K562 (cell line): ENCODE measurements at regions not wholly inside any gene's neighbourhood (a gene's known extent, or its start where the extent isn't known, plus 50 kb on each side); places are given as distances from the start of the nearest gene placed in this dataset.

ENCODE experiments used
- CREBBP ChIP-seq: IDR thresholded peaks from one replicate; pipeline ENCODE4 v1.6.1; 2012; ENCODE audit warnings: low read depth, mild to moderate bottlenecking, control low read depth, inconsistent platforms, low read length
- ESRRA ChIP-seq: fragments of 450-650 bp; IDR thresholded peaks from 2 replicates; pipeline ENCODE4 v1.6.1; 2014; ENCODE audit warnings: low read depth, mild to moderate bottlenecking, moderate library complexity, borderline replicate concordance
- FOXM1 ChIP-seq, 2 experiments: fragments of 450-650 bp in 1 of 2; sonication (generic) in 1 of 2; formaldehyde crosslinking in 1 of 2; IDR thresholded peaks; 2 replicates each; pipeline versions ENCODE4 v1.6.1 to v1.9.0; 2017 to 2022; ENCODE audit warnings: low read depth in 2 of 2, mild to moderate bottlenecking in 2 of 2, missing genetic modification reagents in 1 of 2, moderate library complexity in 1 of 2
- HCFC1 ChIP-seq: IDR thresholded peaks from 2 replicates; pipeline ENCODE4 v1.6.1; 2012; ENCODE audit warnings: low read depth, low read length, improper control_type of control experiment
- MYC ChIP-seq, 2 experiments: fragments of 250-450 bp in 1 of 2; sonication (Bioruptor Pico) in 1 of 2; IDR thresholded peaks; 2 replicates each; pipeline versions ENCODE4 v1.5.1 to v1.6.1; 2012 to 2021; ENCODE audit warnings: low read depth in 2 of 2, borderline replicate concordance in 1 of 2, improper control_type of control experiment in 1 of 2, low read length in 1 of 2, mild to moderate bottlenecking in 1 of 2, moderate library complexity in 1 of 2
- NRF1 ChIP-seq, 2 experiments: fragments of 450-650 bp; IDR thresholded peaks in 1 of 2; conservative IDR thresholded peaks in 1 of 2; 2 replicates each; pipeline ENCODE4 v1.6.1; 2014; ENCODE audit warnings: mild to moderate bottlenecking in 2 of 2
- PHF21A ChIP-seq: fragments of 450-650 bp; IDR thresholded peaks from 2 replicates; pipeline ENCODE4 v1.6.1; 2017; ENCODE audit warnings: low read depth, borderline replicate concordance
- SPI1 ChIP-seq: IDR thresholded peaks from 2 replicates; pipeline ENCODE4 v1.6.1; 2011; ENCODE audit warnings: low read depth, low read length, control low read depth, borderline replicate concordance
- YY1 ChIP-seq, 3 experiments: IDR thresholded peaks; 2 replicates each; pipeline ENCODE4 v1.6.1; 2011; ENCODE audit warnings: low read length in 2 of 3, mild to moderate bottlenecking in 2 of 3, moderate library complexity in 2 of 3, borderline replicate concordance in 1 of 3, control low read depth in 1 of 3, low read depth in 1 of 3; ENCODE audit not compliant: insufficient read depth in 3 of 3, insufficient replicate concordance in 2 of 3, control insufficient read depth in 1 of 3, insufficient read length in 1 of 3; ENCODE audit errors: extremely low read depth in 1 of 3
- ZFP36 ChIP-seq: fragments of 150-350 bp; IDR thresholded peaks from 2 replicates; pipeline ENCODE4 v1.6.1; 2018; ENCODE audit warnings: low read length, low read depth; ENCODE audit not compliant: partially characterized antibody
- TF ChIP-seq, protein P1 (sequence below), 3 experiments: IDR thresholded peaks in 2 of 3; conservative IDR thresholded peaks in 1 of 3; 2 replicates each; pipeline ENCODE4 v1.5.1; 2011 to 2012; ENCODE audit warnings: low read length in 3 of 3, mild to moderate bottlenecking in 3 of 3, control low read depth in 2 of 3, improper control_type of control experiment in 1 of 3, inconsistent platforms in 1 of 3, low read depth in 1 of 3, mixed read lengths in 1 of 3, moderate library complexity in 1 of 3; ENCODE audit not compliant: insufficient read depth in 2 of 3
- TF ChIP-seq, protein P2 (sequence below): sonication (generic); formaldehyde crosslinking; IDR thresholded peaks from 2 replicates; pipeline ENCODE4 v1.8.1; 2023; ENCODE audit warnings: mild to moderate bottlenecking, missing genetic modification reagents, moderate library complexity

DNA sequence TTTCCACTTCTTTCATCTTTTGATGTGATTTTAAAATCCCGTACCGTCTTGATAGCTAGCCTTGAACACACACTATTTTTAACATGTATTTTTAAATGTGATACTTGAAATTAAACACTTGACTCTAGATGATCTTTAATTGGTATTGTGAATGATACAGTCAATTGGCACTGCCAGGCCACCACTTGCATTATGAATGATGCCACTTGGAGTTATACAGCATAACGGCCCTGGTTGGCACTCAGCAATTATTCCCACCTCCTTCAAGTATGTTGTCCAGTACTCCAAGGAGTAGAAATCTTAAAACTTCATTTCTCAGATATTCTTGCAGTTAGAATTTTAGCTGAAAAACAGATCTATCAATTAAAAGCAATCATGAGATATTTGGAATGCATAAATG lies 62.9 kb downstream of the TENT5A start:
- TF ChIP-seq ZFP36 (no peak), SPI1 (no peak), YY1 (IDR thresholded peaks at IDR 0.05; ENCODE audit: borderline replicate concordance in 1 of 3, control insufficient read depth in 1 of 3, extremely low read depth in 1 of 3, insufficient read depth in 3 of 3, insufficient read length in 1 of 3, insufficient replicate concordance in 2 of 3, low read depth in 1 of 3, low read length in 2 of 3) (no peak), FOXM1 (IDR thresholded peaks at IDR 0.05; ENCODE audit: low read depth) (no peak), FOXM1 (CRISPR knock-in tag; IDR thresholded peaks at IDR 0.05; ENCODE audit: low read depth) (no peak), NRF1 (conservative IDR thresholded peaks at IDR 0.05 in 1 of 2, IDR thresholded peaks at IDR 0.05 in 1 of 2) (no peak), CREBBP (no peak), MYC (IDR thresholded peaks at IDR 0.05; ENCODE audit: low read depth, low read length) (no peak), MYC (CRISPR knock-in tag; IDR thresholded peaks at IDR 0.05; ENCODE audit: borderline replicate concordance, low read depth) (no peak), ESRRA (no peak), PHF21A (no peak), HCFC1 (no peak)
- TF ChIP-seq, protein P1, sequence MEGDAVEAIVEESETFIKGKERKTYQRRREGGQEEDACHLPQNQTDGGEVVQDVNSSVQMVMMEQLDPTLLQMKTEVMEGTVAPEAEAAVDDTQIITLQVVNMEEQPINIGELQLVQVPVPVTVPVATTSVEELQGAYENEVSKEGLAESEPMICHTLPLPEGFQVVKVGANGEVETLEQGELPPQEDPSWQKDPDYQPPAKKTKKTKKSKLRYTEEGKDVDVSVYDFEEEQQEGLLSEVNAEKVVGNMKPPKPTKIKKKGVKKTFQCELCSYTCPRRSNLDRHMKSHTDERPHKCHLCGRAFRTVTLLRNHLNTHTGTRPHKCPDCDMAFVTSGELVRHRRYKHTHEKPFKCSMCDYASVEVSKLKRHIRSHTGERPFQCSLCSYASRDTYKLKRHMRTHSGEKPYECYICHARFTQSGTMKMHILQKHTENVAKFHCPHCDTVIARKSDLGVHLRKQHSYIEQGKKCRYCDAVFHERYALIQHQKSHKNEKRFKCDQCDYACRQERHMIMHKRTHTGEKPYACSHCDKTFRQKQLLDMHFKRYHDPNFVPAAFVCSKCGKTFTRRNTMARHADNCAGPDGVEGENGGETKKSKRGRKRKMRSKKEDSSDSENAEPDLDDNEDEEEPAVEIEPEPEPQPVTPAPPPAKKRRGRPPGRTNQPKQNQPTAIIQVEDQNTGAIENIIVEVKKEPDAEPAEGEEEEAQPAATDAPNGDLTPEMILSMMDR (IDR thresholded peaks at IDR 0.05 in 2 of 3, conservative IDR thresholded peaks at IDR 0.05 in 1 of 3; ENCODE audit: insufficient read depth in 2 of 3, low read depth in 1 of 3, low read length in 3 of 3), result no peak
- TF ChIP-seq, protein P2, sequence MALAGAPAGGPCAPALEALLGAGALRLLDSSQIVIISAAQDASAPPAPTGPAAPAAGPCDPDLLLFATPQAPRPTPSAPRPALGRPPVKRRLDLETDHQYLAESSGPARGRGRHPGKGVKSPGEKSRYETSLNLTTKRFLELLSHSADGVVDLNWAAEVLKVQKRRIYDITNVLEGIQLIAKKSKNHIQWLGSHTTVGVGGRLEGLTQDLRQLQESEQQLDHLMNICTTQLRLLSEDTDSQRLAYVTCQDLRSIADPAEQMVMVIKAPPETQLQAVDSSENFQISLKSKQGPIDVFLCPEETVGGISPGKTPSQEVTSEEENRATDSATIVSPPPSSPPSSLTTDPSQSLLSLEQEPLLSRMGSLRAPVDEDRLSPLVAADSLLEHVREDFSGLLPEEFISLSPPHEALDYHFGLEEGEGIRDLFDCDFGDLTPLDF (CRISPR knock-in tag), result no peak
